ENCODE measurements at regions not wholly inside any gene's neighbourhood (a gene's known extent, or its start where the extent isn't known, plus 50 kb on each side); places are given as distances from the start of the nearest gene placed in this dataset.
"Not testable (repeated sequence)": the region's sequence is repeated elsewhere in the genome, so short reads cannot be mapped to it uniquely, and the experiment has no call there.

DNA sequence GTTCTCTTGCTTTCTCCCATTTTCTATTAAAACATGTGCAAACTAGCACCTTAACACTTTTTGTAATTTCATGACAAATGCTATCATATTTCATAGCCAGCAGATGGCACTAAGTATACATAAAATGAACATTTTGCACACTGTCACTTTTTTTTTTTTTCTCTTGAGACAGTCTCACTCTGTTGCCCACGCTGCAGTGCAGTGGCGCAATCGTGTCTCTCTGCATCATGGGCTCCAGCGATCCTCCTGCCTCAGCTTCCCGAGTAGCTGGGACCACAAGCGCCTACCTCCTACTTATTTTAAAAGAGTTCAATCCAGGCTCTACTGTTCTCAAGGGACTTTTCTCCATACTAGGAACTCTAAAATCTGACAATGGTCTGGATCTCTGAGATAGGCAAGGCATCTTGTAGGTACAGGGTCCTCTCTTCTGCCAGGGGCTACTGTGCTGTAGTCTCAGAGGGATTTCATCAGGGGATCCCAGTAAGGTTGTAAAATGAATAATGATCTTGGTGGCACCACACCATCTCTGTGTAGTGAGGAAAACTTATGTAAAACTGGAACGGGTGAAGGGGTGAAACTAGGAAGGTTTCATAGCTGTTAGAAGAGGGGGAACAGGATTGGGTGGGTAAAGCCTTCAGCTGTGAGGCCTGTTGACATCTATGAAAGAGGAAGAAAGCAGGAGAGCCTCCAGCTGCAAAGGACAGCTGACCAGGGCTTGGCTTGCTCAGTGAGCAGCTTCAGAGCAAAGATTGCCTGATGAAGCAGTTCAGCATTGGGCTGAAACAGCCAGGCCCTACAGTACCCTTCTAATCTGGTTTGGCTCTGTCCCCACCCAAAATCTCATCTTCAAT lies 196.9 kb downstream of the AVL9 start:
- H3K36me3 ChIP-seq (replicated peaks in 1 of 2); H3K4me3 ChIP-seq; H3K4me1 ChIP-seq (replicated peaks in 1 of 2); intact Hi-C loops (cut with DNase I); H3K27me3 ChIP-seq; H3K27ac ChIP-seq; H3K9me3 ChIP-seq (replicated peaks in 1 of 3): not testable (repeated sequence)
- peak in 6 of 7 donors; percentile 40 to 73 (median 48) for DNase-seq
- TF ChIP-seq, protein P1, sequence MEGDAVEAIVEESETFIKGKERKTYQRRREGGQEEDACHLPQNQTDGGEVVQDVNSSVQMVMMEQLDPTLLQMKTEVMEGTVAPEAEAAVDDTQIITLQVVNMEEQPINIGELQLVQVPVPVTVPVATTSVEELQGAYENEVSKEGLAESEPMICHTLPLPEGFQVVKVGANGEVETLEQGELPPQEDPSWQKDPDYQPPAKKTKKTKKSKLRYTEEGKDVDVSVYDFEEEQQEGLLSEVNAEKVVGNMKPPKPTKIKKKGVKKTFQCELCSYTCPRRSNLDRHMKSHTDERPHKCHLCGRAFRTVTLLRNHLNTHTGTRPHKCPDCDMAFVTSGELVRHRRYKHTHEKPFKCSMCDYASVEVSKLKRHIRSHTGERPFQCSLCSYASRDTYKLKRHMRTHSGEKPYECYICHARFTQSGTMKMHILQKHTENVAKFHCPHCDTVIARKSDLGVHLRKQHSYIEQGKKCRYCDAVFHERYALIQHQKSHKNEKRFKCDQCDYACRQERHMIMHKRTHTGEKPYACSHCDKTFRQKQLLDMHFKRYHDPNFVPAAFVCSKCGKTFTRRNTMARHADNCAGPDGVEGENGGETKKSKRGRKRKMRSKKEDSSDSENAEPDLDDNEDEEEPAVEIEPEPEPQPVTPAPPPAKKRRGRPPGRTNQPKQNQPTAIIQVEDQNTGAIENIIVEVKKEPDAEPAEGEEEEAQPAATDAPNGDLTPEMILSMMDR (IDR thresholded peaks at IDR 0.05): peak in 4 of 6 experiments; percentile 22 to 46 (median 45)
- 22 to 24% (median 24%) methylated on average over 7 of the region's 7 CpGs for WGBS, 4 donors

DNA sequence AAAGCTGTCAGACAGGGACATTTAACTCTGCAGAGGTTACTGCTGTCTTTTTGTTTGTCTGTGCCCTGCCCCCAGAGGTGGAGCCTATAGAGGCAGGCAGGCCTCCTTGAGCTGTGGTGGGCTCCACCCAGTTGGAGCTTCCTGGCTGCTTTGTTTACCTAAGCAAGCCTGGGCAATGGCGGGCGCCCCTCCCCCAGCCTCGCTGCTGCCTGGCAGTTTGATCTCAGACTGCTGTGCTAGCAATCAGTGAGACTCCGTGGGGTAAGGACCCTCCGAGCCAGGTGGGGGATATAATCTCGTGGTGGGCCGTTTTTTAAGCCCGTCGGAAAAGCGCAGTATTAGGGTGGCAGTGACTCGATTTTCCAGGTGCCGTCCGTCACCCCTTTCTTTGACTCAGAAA lies 192.8 kb downstream of the AVL9 start:
- H3K9me3 ChIP-seq (replicated peaks in 1 of 3): not testable (repeated sequence)

DNA sequence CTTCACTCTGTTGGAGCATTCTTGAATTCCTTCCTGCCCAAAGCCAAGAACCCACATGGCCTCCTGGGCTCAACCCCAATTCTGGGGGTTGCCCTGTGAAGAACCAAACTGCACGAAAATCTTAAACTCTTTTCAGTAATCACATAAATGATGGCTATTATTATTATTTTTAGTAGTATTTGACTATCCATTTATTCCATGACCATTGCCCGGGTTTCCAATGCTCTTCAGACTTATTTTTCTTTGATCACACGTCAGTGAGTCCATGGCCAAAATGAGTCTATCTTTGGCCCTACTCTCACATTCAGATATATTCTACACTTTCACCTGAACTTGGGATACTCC lies 185.9 kb downstream of the AVL9 start:
- no peak for TF ChIP-seq POLR2A (IDR thresholded peaks at IDR 0.05)
- TF ChIP-seq, protein P1 (IDR thresholded peaks at IDR 0.05): no peak
- intact Hi-C loops (cut with DNase I): no loop called here
- no peaks in the 10 kb centered on the region for H3K9me3 ChIP-seq (replicated peaks in 1 of 3)
- no peak for DNase-seq
- H3K4me3 ChIP-seq: no peak overlapping the region
- 57 to 83% (median 75%) methylated on average over 3 of the region's 3 CpGs for WGBS, 4 donors
- no peaks in the 10 kb centered on the region for H3K27me3 ChIP-seq
- no peaks in the 10 kb centered on the region for H3K4me1 ChIP-seq (replicated peaks in 1 of 2)
- H3K27ac ChIP-seq: no peak overlapping the region
- H3K36me3 ChIP-seq (replicated peaks in 1 of 2): no peaks in the 10 kb centered on the region

More for the DNA sequence above, 192.8 kb downstream of the AVL9 start:
- H3K27ac ChIP-seq; H3K4me1 ChIP-seq (replicated peaks in 1 of 2); H3K27me3 ChIP-seq; H3K4me3 ChIP-seq; intact Hi-C loops (cut with DNase I); DNase-seq; H3K36me3 ChIP-seq (replicated peaks in 1 of 2): not testable (repeated sequence)
- 90 to 96% (median 95%) methylated on average over 10 to 13 of the region's 13 CpGs for WGBS, 4 donors

DNA sequence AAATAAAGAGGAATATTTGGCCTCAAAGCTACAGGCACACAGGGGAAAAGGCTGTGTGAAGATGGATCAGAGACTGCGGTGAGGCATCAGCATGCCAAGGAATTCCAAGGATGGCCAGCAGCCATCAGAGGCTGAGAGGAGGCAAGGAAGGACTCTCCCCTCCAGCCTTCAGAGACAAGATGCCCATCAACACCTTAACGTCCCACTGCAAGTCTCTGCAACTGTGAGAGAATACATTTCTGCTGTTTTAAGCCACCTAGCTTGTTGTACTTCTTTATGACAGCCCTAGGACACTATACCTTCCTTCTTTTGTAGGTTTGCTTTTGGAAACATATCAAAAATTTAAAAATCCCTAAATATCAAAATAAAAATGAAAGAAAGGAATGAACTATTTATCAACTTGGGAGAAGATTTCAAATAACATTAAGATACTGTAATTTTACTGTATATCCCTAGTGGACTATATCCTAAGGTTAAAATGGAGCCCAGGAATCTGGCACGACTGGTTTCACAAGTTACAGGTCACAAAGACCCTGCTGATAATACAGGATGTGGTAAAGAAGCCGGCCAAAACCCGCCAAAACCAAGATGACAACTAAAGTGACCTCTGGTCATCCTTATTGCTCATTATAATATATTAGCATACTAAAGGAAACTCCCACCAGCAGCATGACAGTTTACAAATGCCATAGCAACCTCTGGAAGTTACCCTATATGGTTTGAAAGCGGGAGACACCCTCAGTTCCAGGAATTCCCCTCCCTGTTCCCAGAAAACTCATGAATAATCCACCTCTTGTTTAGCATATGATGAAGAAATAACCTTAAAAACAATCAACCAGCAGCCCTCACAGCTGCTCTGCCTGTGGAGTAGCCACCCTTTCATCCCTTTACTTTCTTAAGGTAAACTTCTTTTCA lies 185.2 kb downstream of the AVL9 start:
- no peaks in the 10 kb centered on the region for H3K36me3 ChIP-seq (replicated peaks in 1 of 2)
- WGBS, 4 donors: 71 to 77% (median 74%) methylated on average over 6 of the region's 6 CpGs
- no peaks in the 10 kb centered on the region for H3K4me1 ChIP-seq (replicated peaks in 1 of 2)
- no peak overlapping the region for H3K4me3 ChIP-seq
- no peak overlapping the region for H3K27ac ChIP-seq
- no peaks in the 10 kb centered on the region for H3K9me3 ChIP-seq (replicated peaks in 1 of 3)
- intact Hi-C loops (cut with DNase I): no loop called here
- DNase-seq: no peak
- TF ChIP-seq POLR2A (IDR thresholded peaks at IDR 0.05): no peak
- TF ChIP-seq, protein P1 (IDR thresholded peaks at IDR 0.05): no peak
- no peaks in the 10 kb centered on the region for H3K27me3 ChIP-seq
